ENCODE measurements at regions not wholly inside any gene's neighbourhood (a gene's known extent, or its start where the extent isn't known, plus 50 kb on each side); places are given as distances from the start of the nearest gene placed in this dataset.

DNA sequence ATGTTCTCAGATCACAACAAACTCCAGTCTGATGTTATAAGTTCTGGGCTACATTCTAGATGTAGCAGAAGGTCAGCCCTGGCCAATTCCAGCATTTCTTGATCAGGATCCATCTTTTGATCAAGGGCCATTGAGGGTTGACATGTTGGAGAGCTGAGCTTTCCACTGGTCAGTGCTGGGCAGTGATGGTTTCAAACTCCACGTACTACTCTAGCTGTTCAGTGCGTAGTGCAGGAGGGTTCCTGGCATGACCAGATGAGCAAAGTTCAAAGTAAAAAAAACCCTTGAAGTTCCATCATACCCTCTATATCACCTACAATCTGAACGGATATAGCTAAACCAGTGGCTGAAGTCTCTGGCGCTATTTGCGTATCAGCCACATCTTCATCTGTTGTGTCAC lies 210.4 kb upstream of the OSR1 start:
- TF ChIP-seq HDGF (IDR thresholded peaks at IDR 0.05; ENCODE audit: borderline replicate concordance) (no peak), NFRKB (IDR thresholded peaks at IDR 0.05) (no peak), FOXA1 (IDR thresholded peaks at IDR 0.05) (no peak), ELF4 (IDR thresholded peaks at IDR 0.05) (no peak), TARDBP (IDR thresholded peaks at IDR 0.05) (no peak), BHLHE40 (IDR thresholded peaks at IDR 0.05; ENCODE audit: borderline replicate concordance) (no peak), LEF1 (IDR thresholded peaks at IDR 0.05; ENCODE audit: borderline replicate concordance) (no peak), ZNF384 (IDR thresholded peaks at IDR 0.05) (no peak), SUZ12 (IDR thresholded peaks at IDR 0.05) (no peak)
- TF ChIP-seq, protein P1, sequence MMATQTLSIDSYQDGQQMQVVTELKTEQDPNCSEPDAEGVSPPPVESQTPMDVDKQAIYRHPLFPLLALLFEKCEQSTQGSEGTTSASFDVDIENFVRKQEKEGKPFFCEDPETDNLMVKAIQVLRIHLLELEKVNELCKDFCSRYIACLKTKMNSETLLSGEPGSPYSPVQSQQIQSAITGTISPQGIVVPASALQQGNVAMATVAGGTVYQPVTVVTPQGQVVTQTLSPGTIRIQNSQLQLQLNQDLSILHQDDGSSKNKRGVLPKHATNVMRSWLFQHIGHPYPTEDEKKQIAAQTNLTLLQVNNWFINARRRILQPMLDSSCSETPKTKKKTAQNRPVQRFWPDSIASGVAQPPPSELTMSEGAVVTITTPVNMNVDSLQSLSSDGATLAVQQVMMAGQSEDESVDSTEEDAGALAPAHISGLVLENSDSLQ (IDR thresholded peaks at IDR 0.05) = no peak
